ENCODE measurements at regions not wholly inside any gene's neighbourhood (a gene's known extent, or its start where the extent isn't known, plus 50 kb on each side); places are given as distances from the start of the nearest gene placed in this dataset.

- H3K9me3 ChIP-seq, result no peaks in the 10 kb centered on the region
- no peaks in the 10 kb centered on the region for H3K36me3 ChIP-seq
- TF ChIP-seq POLR2AphosphoS5 (IDR thresholded peaks at IDR 0.05) (no peak), EP300 (IDR thresholded peaks at IDR 0.05) (no peak), POLR2A (IDR thresholded peaks at IDR 0.05; ENCODE audit: low read depth) (no peak)
- TF ChIP-seq, protein P1, sequence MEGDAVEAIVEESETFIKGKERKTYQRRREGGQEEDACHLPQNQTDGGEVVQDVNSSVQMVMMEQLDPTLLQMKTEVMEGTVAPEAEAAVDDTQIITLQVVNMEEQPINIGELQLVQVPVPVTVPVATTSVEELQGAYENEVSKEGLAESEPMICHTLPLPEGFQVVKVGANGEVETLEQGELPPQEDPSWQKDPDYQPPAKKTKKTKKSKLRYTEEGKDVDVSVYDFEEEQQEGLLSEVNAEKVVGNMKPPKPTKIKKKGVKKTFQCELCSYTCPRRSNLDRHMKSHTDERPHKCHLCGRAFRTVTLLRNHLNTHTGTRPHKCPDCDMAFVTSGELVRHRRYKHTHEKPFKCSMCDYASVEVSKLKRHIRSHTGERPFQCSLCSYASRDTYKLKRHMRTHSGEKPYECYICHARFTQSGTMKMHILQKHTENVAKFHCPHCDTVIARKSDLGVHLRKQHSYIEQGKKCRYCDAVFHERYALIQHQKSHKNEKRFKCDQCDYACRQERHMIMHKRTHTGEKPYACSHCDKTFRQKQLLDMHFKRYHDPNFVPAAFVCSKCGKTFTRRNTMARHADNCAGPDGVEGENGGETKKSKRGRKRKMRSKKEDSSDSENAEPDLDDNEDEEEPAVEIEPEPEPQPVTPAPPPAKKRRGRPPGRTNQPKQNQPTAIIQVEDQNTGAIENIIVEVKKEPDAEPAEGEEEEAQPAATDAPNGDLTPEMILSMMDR (IDR thresholded peaks at IDR 0.05), result no peak
- no peak overlapping the region for H3K27ac ChIP-seq (replicated peaks in 1 of 4)
- H3K4me1 ChIP-seq, result no peaks in the 10 kb centered on the region
- no peak overlapping the region for H3K4me3 ChIP-seq
- 93% methylated on average over 5 of the region's 5 CpGs for WGBS
- intact Hi-C loops (cut with DNase I), result no loop called here
- no peaks in the 10 kb centered on the region for H3K27me3 ChIP-seq
- DNase-seq (ENCODE audit: extremely low spot score), result no peak
These were observed 176.4 kb downstream of the TFAP2B start for GRCh38 chr6:50995036-50995435.

DNA sequence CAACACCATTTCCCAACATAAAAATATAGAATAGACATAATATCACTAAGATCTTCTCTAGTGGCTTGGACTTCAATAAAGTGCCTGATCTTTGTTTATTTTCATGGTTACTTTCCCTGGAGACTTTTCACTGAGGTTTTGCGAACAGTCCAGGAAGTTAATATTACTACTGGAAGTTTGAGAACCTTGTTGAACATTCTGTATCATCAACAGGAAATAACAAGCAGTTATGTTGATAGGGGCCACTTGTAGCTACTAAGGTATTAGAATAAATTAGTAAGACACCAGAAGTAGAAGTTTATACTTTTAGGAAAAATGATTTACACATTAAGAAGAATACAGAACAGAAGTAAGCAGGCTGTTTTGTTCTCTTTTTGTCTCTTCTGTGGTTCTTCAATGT, 180.2 kb downstream of the TFAP2B start:
- Histone ChIP-seq H3K36me3 (no peaks in the 10 kb centered on the region), H3K4me3 (no peak overlapping the region), H3K27ac (replicated peaks in 1 of 4) (no peak overlapping the region), H3K4me1 (no peaks in the 10 kb centered on the region), H3K9me3 (no peaks in the 10 kb centered on the region), H3K27me3 (no peaks in the 10 kb centered on the region)
- DNase-seq (ENCODE audit: extremely low spot score), result no peak
- intact Hi-C loops (cut with DNase I), result no loop called here
- TF ChIP-seq, protein P1 (IDR thresholded peaks at IDR 0.05), result no peak
- TF ChIP-seq POLR2A (IDR thresholded peaks at IDR 0.05; ENCODE audit: low read depth) (no peak), EP300 (IDR thresholded peaks at IDR 0.05) (no peak), POLR2AphosphoS5 (IDR thresholded peaks at IDR 0.05) (no peak)
- 70% methylated on average over 1 of the region's 1 CpG for WGBS

GRCh38 chr6:51001399-51001798, 182.7 kb downstream of the TFAP2B start:
- intact Hi-C loops (cut with DNase I), result no loop called here
- Histone ChIP-seq H3K9me3 (no peaks in the 10 kb centered on the region), H3K36me3 (no peaks in the 10 kb centered on the region), H3K27ac (replicated peaks in 1 of 4) (no peak overlapping the region), H3K27me3 (no peaks in the 10 kb centered on the region), H3K4me1 (no peaks in the 10 kb centered on the region), H3K4me3 (no peak overlapping the region)
- no peak for DNase-seq (ENCODE audit: extremely low spot score)
- 64% methylated on average over 1 of the region's 1 CpG for WGBS
- TF ChIP-seq EP300 (IDR thresholded peaks at IDR 0.05) (no peak), POLR2AphosphoS5 (IDR thresholded peaks at IDR 0.05) (no peak), POLR2A (IDR thresholded peaks at IDR 0.05; ENCODE audit: low read depth) (no peak)
- TF ChIP-seq, protein P1 (IDR thresholded peaks at IDR 0.05), result no peak

GRCh38 chr6:51004380-51004779, 185.7 kb downstream of the TFAP2B start:
- Histone ChIP-seq H3K27ac (replicated peaks in 1 of 4) (no peak overlapping the region), H3K4me3 (no peak overlapping the region), H3K4me1 (no peaks in the 10 kb centered on the region), H3K36me3 (no peaks in the 10 kb centered on the region), H3K27me3 (no peaks in the 10 kb centered on the region), H3K9me3 (no peaks in the 10 kb centered on the region)
- intact Hi-C loops (cut with DNase I), result no loop called here
- WGBS, result 78% methylated on average over 4 of the region's 4 CpGs
- DNase-seq (ENCODE audit: extremely low spot score), result no peak
- TF ChIP-seq EP300 (IDR thresholded peaks at IDR 0.05) (no peak), POLR2A (IDR thresholded peaks at IDR 0.05; ENCODE audit: low read depth) (no peak), POLR2AphosphoS5 (IDR thresholded peaks at IDR 0.05) (no peak)
- TF ChIP-seq, protein P1 (IDR thresholded peaks at IDR 0.05), result no peak

- TF ChIP-seq POLR2AphosphoS5 (IDR thresholded peaks at IDR 0.05) (no peak), EP300 (IDR thresholded peaks at IDR 0.05) (no peak), POLR2A (IDR thresholded peaks at IDR 0.05; ENCODE audit: low read depth) (no peak)
- TF ChIP-seq, protein P1 (IDR thresholded peaks at IDR 0.05), result no peak
- no peak for DNase-seq (ENCODE audit: extremely low spot score)
- H3K4me3 ChIP-seq, result no peak overlapping the region
- H3K27ac ChIP-seq (replicated peaks in 1 of 4), result no peak overlapping the region
- H3K9me3 ChIP-seq, result no peaks in the 10 kb centered on the region
- no peaks in the 10 kb centered on the region for H3K27me3 ChIP-seq
- H3K4me1 ChIP-seq, result no peaks in the 10 kb centered on the region
- intact Hi-C loops (cut with DNase I), result no loop called here
- H3K36me3 ChIP-seq, result no peaks in the 10 kb centered on the region
These were observed 187.1 kb downstream of the TFAP2B start for GRCh38 chr6:51005779-51006178.
